GM12892 (cell line): ENCODE measurements at regions not wholly inside any gene's neighbourhood (a gene's known extent, or its start where the extent isn't known, plus 50 kb on each side); places are given as distances from the start of the nearest gene placed in this dataset.

Source experiments
- POLR2A ChIP-seq: IDR thresholded peaks from 2 replicates; pipeline ENCODE4 v1.6.1; 2011; ENCODE audit warnings: low read depth, low read length, control low read depth
- POLR2AphosphoS5 ChIP-seq: IDR thresholded peaks from 2 replicates; pipeline ENCODE4 v1.6.1; 2011; ENCODE audit warnings: low read depth, low read length, control low read depth

GRCh38 chr6:113622254-113622653, 234.9 kb upstream of the MARCKS start:
- TF ChIP-seq POLR2A, result no peak
- TF ChIP-seq POLR2AphosphoS5, result no peak
